Hepatocyte (in vitro differentiated cells): ENCODE measurements at regions not wholly inside any gene's neighbourhood (a gene's known extent, or its start where the extent isn't known, plus 50 kb on each side); places are given as distances from the start of the nearest gene placed in this dataset.

Experiments
- EZH2 ChIP-seq: fragments of 200-600 bp; sonication (generic); IDR thresholded peaks from 2 replicates; pipeline ENCODE4 v1.6.1; 2016; ENCODE audit warnings: antibody characterized with exemption, mild to moderate bottlenecking, borderline replicate concordance
- TF ChIP-seq, protein P1 (sequence below): fragments of 200-600 bp; sonication (generic); IDR thresholded peaks from 2 replicates; pipeline ENCODE4 v1.5.1; 2016; ENCODE audit warnings: antibody characterized with exemption, mild to moderate bottlenecking; ENCODE audit not compliant: poor library complexity

DNA sequence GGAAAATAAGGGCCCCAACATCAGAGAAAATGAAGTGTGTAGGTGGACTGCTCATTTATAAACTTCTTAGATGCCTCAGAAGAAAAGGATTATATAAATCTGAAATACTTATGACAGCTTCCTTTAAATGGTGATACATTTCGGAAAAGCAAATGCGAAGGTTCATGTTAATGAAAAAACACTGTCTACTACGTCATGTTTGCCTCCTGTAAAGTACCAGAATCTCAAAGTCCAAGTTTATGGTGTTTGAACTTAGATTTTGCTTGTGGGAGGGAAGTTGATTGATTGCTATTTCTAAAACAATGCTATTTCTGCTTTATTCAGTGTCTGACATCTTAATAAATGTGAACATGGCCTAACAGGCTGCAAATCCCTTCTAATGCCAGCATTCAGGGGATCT lies 514.6 kb downstream of the ZNF608 start:
- TF ChIP-seq, protein P1, sequence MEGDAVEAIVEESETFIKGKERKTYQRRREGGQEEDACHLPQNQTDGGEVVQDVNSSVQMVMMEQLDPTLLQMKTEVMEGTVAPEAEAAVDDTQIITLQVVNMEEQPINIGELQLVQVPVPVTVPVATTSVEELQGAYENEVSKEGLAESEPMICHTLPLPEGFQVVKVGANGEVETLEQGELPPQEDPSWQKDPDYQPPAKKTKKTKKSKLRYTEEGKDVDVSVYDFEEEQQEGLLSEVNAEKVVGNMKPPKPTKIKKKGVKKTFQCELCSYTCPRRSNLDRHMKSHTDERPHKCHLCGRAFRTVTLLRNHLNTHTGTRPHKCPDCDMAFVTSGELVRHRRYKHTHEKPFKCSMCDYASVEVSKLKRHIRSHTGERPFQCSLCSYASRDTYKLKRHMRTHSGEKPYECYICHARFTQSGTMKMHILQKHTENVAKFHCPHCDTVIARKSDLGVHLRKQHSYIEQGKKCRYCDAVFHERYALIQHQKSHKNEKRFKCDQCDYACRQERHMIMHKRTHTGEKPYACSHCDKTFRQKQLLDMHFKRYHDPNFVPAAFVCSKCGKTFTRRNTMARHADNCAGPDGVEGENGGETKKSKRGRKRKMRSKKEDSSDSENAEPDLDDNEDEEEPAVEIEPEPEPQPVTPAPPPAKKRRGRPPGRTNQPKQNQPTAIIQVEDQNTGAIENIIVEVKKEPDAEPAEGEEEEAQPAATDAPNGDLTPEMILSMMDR = no peak
- no peak for TF ChIP-seq EZH2
